ENCODE measurements at regions not wholly inside any gene's neighbourhood (a gene's known extent, or its start where the extent isn't known, plus 50 kb on each side); places are given as distances from the start of the nearest gene placed in this dataset.

GRCh38 chr10:45532480-45532879, 140.1 kb downstream of the ZFAND4 start:
- no CpG with 5 or more reads among the region's 1 CpG for WGBS (ENCODE audit: insufficient coverage)
- intact Hi-C loops (cut with micrococcal nuclease), result no loop called here
- no peak for DNase-seq
- peaks cover 4% of the 10 kb centered on the region for H3K4me1 Mint-ChIP-seq
- H3K9ac ChIP-seq (ENCODE audit: insufficient read depth, low read length, poor library complexity, severe bottlenecking), result no peak overlapping the region
- peaks cover 5% of the 10 kb centered on the region for H4K20me1 ChIP-seq (ENCODE audit: insufficient read depth, low read length)
- H2AFZ ChIP-seq (ENCODE audit: insufficient read depth, low read depth, low read length, poor library complexity, severe bottlenecking), result no peak overlapping the region
- peaks cover 0 to 7% of the 10 kb centered on the region in 2 donors for H3K36me3 ChIP-seq (replicated peaks in 1 of 2; ENCODE audit: control insufficient read depth in 1 of 2, insufficient read depth in 2 of 2, low read length in 2 of 2)
- no peak overlapping the region for H3K4me3 Mint-ChIP-seq
- H3K36me3 Mint-ChIP-seq, result peaks cover 12 to 14% of the 10 kb centered on the region in 2 donors
- H3K4me2 ChIP-seq (replicated peaks; ENCODE audit: extremely low read depth, low read length, poor library complexity, severe bottlenecking), result no peak overlapping the region
- H3K4me3 ChIP-seq (replicated peaks in 1 of 3; ENCODE audit: low read depth in 2 of 3, low read length in 3 of 3), result no peak overlapping the region
- peaks cover 0 to 4% (median 0%) of the 10 kb centered on the region in 7 donors for H3K9me3 Mint-ChIP-seq
- H3K27ac Mint-ChIP-seq, result peak overlapping the region in 1 of 7 donors; percentile 1
- peaks cover 0 to 4% of the 10 kb centered on the region in 2 donors for H3K4me1 ChIP-seq (ENCODE audit: control insufficient read depth in 1 of 2, insufficient read depth in 2 of 2, low read length in 2 of 2)
- no peaks in the 10 kb centered on the region for H3K9me3 ChIP-seq (replicated peaks in 1 of 2; ENCODE audit: control insufficient read depth in 1 of 2, insufficient read depth in 1 of 2, low read length in 2 of 2)
- H3K27ac ChIP-seq (ENCODE audit: low read depth in 1 of 2, low read length in 2 of 2), result no peak overlapping the region
- H3K27me3 Mint-ChIP-seq (ENCODE audit: low read depth in 3 of 3), result no peaks in the 10 kb centered on the region
- TF ChIP-seq, protein P1, sequence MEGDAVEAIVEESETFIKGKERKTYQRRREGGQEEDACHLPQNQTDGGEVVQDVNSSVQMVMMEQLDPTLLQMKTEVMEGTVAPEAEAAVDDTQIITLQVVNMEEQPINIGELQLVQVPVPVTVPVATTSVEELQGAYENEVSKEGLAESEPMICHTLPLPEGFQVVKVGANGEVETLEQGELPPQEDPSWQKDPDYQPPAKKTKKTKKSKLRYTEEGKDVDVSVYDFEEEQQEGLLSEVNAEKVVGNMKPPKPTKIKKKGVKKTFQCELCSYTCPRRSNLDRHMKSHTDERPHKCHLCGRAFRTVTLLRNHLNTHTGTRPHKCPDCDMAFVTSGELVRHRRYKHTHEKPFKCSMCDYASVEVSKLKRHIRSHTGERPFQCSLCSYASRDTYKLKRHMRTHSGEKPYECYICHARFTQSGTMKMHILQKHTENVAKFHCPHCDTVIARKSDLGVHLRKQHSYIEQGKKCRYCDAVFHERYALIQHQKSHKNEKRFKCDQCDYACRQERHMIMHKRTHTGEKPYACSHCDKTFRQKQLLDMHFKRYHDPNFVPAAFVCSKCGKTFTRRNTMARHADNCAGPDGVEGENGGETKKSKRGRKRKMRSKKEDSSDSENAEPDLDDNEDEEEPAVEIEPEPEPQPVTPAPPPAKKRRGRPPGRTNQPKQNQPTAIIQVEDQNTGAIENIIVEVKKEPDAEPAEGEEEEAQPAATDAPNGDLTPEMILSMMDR (IDR thresholded peaks at IDR 0.05), result no peak
- no peaks in the 10 kb centered on the region for H3K79me2 ChIP-seq (ENCODE audit: insufficient read depth, low read length)
- H3K27me3 ChIP-seq (ENCODE audit: control insufficient read depth in 2 of 2, insufficient read depth in 2 of 2, low read length in 2 of 2), result no peaks in the 10 kb centered on the region

DNA sequence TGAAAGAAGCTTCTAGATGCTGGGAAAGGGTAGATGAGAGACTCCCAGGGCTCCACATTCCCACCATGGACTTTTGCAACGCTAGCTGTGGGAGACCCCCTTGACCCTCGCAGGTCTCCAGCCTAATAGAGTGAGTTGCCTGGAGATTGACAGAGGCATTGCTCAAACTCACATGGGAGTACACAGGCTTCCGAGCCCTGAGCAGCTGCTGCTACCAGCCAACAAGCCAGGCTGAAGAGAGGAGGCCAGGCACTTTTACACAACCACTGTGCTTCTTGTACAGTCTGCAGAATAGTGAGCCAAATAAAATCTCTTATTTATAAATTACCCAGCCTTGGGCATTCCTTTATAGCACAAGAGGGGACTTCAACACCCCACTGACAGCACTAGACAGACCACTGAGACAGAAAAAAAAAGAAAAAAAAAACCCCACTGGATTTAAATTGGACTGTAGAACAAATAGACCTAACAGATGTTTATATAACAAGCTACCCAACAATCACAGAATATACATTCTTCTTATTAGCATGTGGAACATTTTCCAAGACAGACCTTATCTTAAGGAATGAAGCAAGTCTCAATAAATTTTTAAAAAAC, 146.2 kb downstream of the ZFAND4 start:
- Histone ChIP-seq H4K20me1 (ENCODE audit: insufficient read depth, low read length) (peaks cover 9% of the 10 kb centered on the region), H3K4me2 (replicated peaks; ENCODE audit: extremely low read depth, low read length, poor library complexity, severe bottlenecking) (no peak overlapping the region), H3K9me3 (replicated peaks in 1 of 2; ENCODE audit: control insufficient read depth in 1 of 2, insufficient read depth in 1 of 2, low read length in 2 of 2) (no peaks in the 10 kb centered on the region), H3K9ac (ENCODE audit: insufficient read depth, low read length, poor library complexity, severe bottlenecking) (no peak overlapping the region), H3K79me2 (ENCODE audit: insufficient read depth, low read length) (no peaks in the 10 kb centered on the region), H3K27me3 (ENCODE audit: control insufficient read depth in 2 of 2, insufficient read depth in 2 of 2, low read length in 2 of 2) (no peaks in the 10 kb centered on the region), H3K4me3 (replicated peaks in 1 of 3; ENCODE audit: low read depth in 2 of 3, low read length in 3 of 3) (no peak overlapping the region), H3K4me1 (ENCODE audit: control insufficient read depth in 1 of 2, insufficient read depth in 2 of 2, low read length in 2 of 2) (no peaks in the 10 kb centered on the region), H3K27ac (ENCODE audit: low read depth in 1 of 2, low read length in 2 of 2) (no peak overlapping the region), H2AFZ (ENCODE audit: insufficient read depth, low read depth, low read length, poor library complexity, severe bottlenecking) (no peak overlapping the region), H3K36me3 (replicated peaks in 1 of 2; ENCODE audit: control insufficient read depth in 1 of 2, insufficient read depth in 2 of 2, low read length in 2 of 2) (no peaks in the 10 kb centered on the region)
- peaks cover 14 to 19% of the 10 kb centered on the region in 2 donors for H3K36me3 Mint-ChIP-seq
- no peak for DNase-seq
- no peak overlapping the region for H3K4me3 Mint-ChIP-seq
- 92% methylated on average over 2 of the region's 3 CpGs for WGBS (ENCODE audit: insufficient coverage)
- H3K27me3 Mint-ChIP-seq (ENCODE audit: low read depth in 3 of 3), result no peaks in the 10 kb centered on the region
- TF ChIP-seq, protein P1 (IDR thresholded peaks at IDR 0.05), result no peak
- no peaks in the 10 kb centered on the region for H3K4me1 Mint-ChIP-seq
- H3K27ac Mint-ChIP-seq, result no peak overlapping the region
- intact Hi-C loops (cut with micrococcal nuclease), result no loop called here
- peaks cover 0 to 4% (median 0%) of the 10 kb centered on the region in 7 donors for H3K9me3 Mint-ChIP-seq
